ENCODE measurements at regions not wholly inside any gene's neighbourhood (a gene's known extent, or its start where the extent isn't known, plus 50 kb on each side); places are given as distances from the start of the nearest gene placed in this dataset.
"Not testable (repeated sequence)": the region's sequence is repeated elsewhere in the genome, so short reads cannot be mapped to it uniquely, and the experiment has no call there.

GRCh38 chrX:40362291-40362690 lies 218.5 kb upstream of the ATP6AP2 start:
- not testable (repeated sequence) for DNase-seq

GRCh38 chrX:40360557-40360956 lies 220.2 kb upstream of the ATP6AP2 start:
- no peak for DNase-seq

- DNase-seq = no peak
These were observed 221.2 kb upstream of the ATP6AP2 start for GRCh38 chrX:40359593-40359992.

GRCh38 chrX:40358994-40359393 lies 221.8 kb upstream of the ATP6AP2 start:
- no peak for DNase-seq

- DNase-seq = no peak
These were observed 231.5 kb upstream of the ATP6AP2 start for GRCh38 chrX:40349251-40349650.

GRCh38 chrX:40346379-40346778 lies 234.4 kb upstream of the ATP6AP2 start:
- no peak for DNase-seq

- no peak for DNase-seq
These were observed 237.5 kb upstream of the ATP6AP2 start for GRCh38 chrX:40343319-40343718.

- no peak for DNase-seq
These were observed 240.7 kb upstream of the ATP6AP2 start for GRCh38 chrX:40340116-40340515.

- DNase-seq = no peak
These were observed 235.6 kb upstream of the BCOR start for GRCh38 chrX:40333344-40333743.

- no peak for DNase-seq
These were observed 234.0 kb upstream of the BCOR start for GRCh38 chrX:40331762-40332161.

GRCh38 chrX:40331353-40331752 lies 233.6 kb upstream of the BCOR start:
- no peak for DNase-seq

- no peak for DNase-seq
These were observed 231.9 kb upstream of the BCOR start for GRCh38 chrX:40329616-40330015.

GRCh38 chrX:40327085-40327484 lies 229.3 kb upstream of the BCOR start:
- DNase-seq = no peak

- no peak for DNase-seq
These were observed 228.6 kb upstream of the BCOR start for GRCh38 chrX:40326186-40326965.

GRCh38 chrX:40325161-40325560 lies 227.4 kb upstream of the BCOR start:
- no peak for DNase-seq

GRCh38 chrX:40323977-40324376 lies 226.2 kb upstream of the BCOR start:
- DNase-seq = no peak

- no peak for DNase-seq
These were observed 223.1 kb upstream of the BCOR start for GRCh38 chrX:40320819-40321218.

- DNase-seq = no peak
These were observed 221.0 kb upstream of the BCOR start for GRCh38 chrX:40318801-40319200.

- no peak for DNase-seq
These were observed 220.3 kb upstream of the BCOR start for GRCh38 chrX:40318076-40318475.

- DNase-seq = no peak
These were observed 218.7 kb upstream of the BCOR start for GRCh38 chrX:40316502-40316901.

GRCh38 chrX:40314070-40314469 lies 216.3 kb upstream of the BCOR start:
- no peak for DNase-seq

- DNase-seq = no peak
These were observed 215.5 kb upstream of the BCOR start for GRCh38 chrX:40313269-40313668.

GRCh38 chrX:40310447-40310846 lies 212.7 kb upstream of the BCOR start:
- DNase-seq = no peak

GRCh38 chrX:40310016-40310415 lies 212.3 kb upstream of the BCOR start:
- no peak for DNase-seq

- DNase-seq = no peak
These were observed 210.1 kb upstream of the BCOR start for GRCh38 chrX:40307871-40308270.
